HG03103 (cell line): ENCODE measurements at regions not wholly inside any gene's neighbourhood (a gene's known extent, or its start where the extent isn't known, plus 50 kb on each side); places are given as distances from the start of the nearest gene placed in this dataset.
"Not testable (repeated sequence)": the region's sequence is repeated elsewhere in the genome, so short reads cannot be mapped to it uniquely, and the experiment has no call there.

Source experiments
- ATAC-seq: cut with Tn5 transposase; IDR thresholded peaks from one replicate; pipeline ENCODE4 v1.9.1; 2021; ENCODE audit warnings: low read depth; ENCODE audit not compliant: unreplicated experiment

- ATAC-seq, result no peak
Observed at GRCh38 chr5:117144086-117144485, 569.5 kb upstream of the SEMA6A start.

- ATAC-seq, result no peak
Observed at GRCh38 chr5:117143406-117143805, 568.8 kb upstream of the SEMA6A start.

GRCh38 chr5:117138523-117138922 is 563.9 kb upstream of the SEMA6A start:
- no peak for ATAC-seq

- ATAC-seq, result no peak
Observed at GRCh38 chr5:117135851-117136250, 561.2 kb upstream of the SEMA6A start.

- no peak for ATAC-seq
Observed at GRCh38 chr5:117133198-117133597, 558.6 kb upstream of the SEMA6A start.

- no peak for ATAC-seq
Observed at GRCh38 chr5:117131876-117132275, 557.3 kb upstream of the SEMA6A start.

GRCh38 chr5:117131048-117131679 is 556.5 kb upstream of the SEMA6A start:
- peak; percentile 88 for ATAC-seq

- ATAC-seq, result no peak
Observed at GRCh38 chr5:117118499-117118898, 543.9 kb upstream of the SEMA6A start.

- ATAC-seq, result not testable (repeated sequence)
Observed at GRCh38 chr5:117117314-117117713, 542.7 kb upstream of the SEMA6A start.

GRCh38 chr5:117110548-117110947 is 535.9 kb upstream of the SEMA6A start:
- no peak for ATAC-seq

GRCh38 chr5:117107859-117108258 is 533.2 kb upstream of the SEMA6A start:
- no peak for ATAC-seq

GRCh38 chr5:117103703-117104102 is 529.1 kb upstream of the SEMA6A start:
- ATAC-seq, result no peak

- no peak for ATAC-seq
Observed at GRCh38 chr5:117102591-117102990, 528.0 kb upstream of the SEMA6A start.

GRCh38 chr5:117100176-117100575 is 525.6 kb upstream of the SEMA6A start:
- no peak for ATAC-seq

- ATAC-seq, result no peak
Observed at GRCh38 chr5:117098094-117098493, 523.5 kb upstream of the SEMA6A start.

- no peak for ATAC-seq
Observed at GRCh38 chr5:117095346-117096332, 521.0 kb upstream of the SEMA6A start.

- no peak for ATAC-seq
Observed at GRCh38 chr5:117094114-117094815, 519.6 kb upstream of the SEMA6A start.

GRCh38 chr5:117093653-117094052 is 519.0 kb upstream of the SEMA6A start:
- no peak for ATAC-seq

GRCh38 chr5:117089001-117089400 is 514.4 kb upstream of the SEMA6A start:
- no peak for ATAC-seq

- ATAC-seq, result no peak
Observed at GRCh38 chr5:117088176-117088575, 513.6 kb upstream of the SEMA6A start.

GRCh38 chr5:117084067-117084466 is 509.4 kb upstream of the SEMA6A start:
- ATAC-seq, result no peak
